Stimulated activated naive CD8-positive, alpha-beta T cell treated with anti-CD3 and anti-CD28 coated beads, Interleukin-15, Interleukin-2, amounts not matched to agents 100 ng/mL and 50 ng/mL, for 24 hours (primary cell): ENCODE measurements at regions not wholly inside any gene's neighbourhood (a gene's known extent, or its start where the extent isn't known, plus 50 kb on each side); places are given as distances from the start of the nearest gene placed in this dataset.
"Not testable (repeated sequence)": the region's sequence is repeated elsewhere in the genome, so short reads cannot be mapped to it uniquely, and the experiment has no call there.

Source experiments
- H3K27ac Mint-ChIP-seq: one replicate; pipeline ENCODE4 v1.8.0; 2021; ENCODE audit warnings: mild to moderate bottlenecking, mixed read lengths
- H3K27me3 Mint-ChIP-seq: one replicate; pipeline ENCODE4 v1.8.0; 2021; ENCODE audit warnings: mixed read lengths
- H3K36me3 Mint-ChIP-seq: one replicate; pipeline ENCODE4 v1.8.0; 2021; ENCODE audit warnings: low read depth, mixed read lengths
- H3K4me1 Mint-ChIP-seq: one replicate; pipeline ENCODE4 v1.8.0; 2021; ENCODE audit warnings: low read depth, mixed read lengths
- H3K4me3 Mint-ChIP-seq: one replicate; pipeline ENCODE4 v1.8.0; 2021; ENCODE audit warnings: mild to moderate bottlenecking, mixed read lengths
- H3K9me3 Mint-ChIP-seq: one replicate; pipeline ENCODE4 v1.8.0; 2021; ENCODE audit warnings: mixed read lengths

DNA sequence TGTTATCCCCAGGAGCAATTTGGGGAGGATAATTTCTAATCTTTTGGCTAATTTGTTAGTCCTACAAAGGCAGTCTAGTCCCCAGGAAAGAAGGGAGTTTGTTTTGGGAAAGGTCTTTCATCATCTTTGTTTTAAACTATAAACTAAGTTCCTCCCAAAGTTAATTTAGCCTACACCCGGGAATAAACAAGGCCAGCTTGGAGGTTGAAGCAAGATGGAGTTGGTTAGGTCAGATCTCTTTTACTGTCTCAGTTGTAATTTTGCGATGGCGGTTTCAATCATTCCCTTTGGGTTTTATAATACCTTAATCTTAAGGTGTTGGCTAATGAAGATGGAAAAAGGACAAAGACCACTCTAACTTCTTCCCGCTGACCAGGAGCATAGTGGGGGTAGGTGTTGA, 166.4 kb upstream of the NAMPT start:
- Mint-ChIP-seq H3K27me3 (peaks cover 14% of the 10 kb centered on the region), H3K4me1 (peaks cover 17% of the 10 kb centered on the region), H3K36me3 (peaks cover 15% of the 10 kb centered on the region), H3K9me3 (peaks cover 22% of the 10 kb centered on the region), H3K4me3 (no peak overlapping the region), H3K27ac (no peak overlapping the region)

DNA sequence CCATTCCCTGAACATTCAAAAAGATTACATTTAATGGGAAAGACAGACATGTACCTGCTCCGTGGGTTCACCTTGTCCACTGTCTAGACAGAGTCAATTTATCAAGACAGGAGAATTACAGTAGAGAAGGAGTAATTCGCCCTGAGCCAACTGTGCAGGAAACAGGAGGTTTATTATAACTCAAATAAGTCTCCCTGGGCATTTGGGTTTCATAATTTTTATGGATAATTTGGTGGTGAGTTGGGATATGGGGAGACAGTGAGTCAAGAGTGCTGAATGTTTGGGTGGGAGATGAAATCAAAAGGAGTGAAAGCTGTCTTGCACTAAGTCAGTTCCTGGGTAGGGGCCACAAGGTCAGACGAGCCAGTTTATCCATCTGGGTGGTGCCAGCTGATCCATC, 165.9 kb upstream of the NAMPT start:
- Mint-ChIP-seq H3K4me3 (no peak overlapping the region), H3K36me3 (peaks cover 15% of the 10 kb centered on the region), H3K9me3 (peaks cover 21% of the 10 kb centered on the region), H3K27ac (no peak overlapping the region), H3K4me1 (peaks cover 17% of the 10 kb centered on the region), H3K27me3 (peaks cover 15% of the 10 kb centered on the region)

DNA sequence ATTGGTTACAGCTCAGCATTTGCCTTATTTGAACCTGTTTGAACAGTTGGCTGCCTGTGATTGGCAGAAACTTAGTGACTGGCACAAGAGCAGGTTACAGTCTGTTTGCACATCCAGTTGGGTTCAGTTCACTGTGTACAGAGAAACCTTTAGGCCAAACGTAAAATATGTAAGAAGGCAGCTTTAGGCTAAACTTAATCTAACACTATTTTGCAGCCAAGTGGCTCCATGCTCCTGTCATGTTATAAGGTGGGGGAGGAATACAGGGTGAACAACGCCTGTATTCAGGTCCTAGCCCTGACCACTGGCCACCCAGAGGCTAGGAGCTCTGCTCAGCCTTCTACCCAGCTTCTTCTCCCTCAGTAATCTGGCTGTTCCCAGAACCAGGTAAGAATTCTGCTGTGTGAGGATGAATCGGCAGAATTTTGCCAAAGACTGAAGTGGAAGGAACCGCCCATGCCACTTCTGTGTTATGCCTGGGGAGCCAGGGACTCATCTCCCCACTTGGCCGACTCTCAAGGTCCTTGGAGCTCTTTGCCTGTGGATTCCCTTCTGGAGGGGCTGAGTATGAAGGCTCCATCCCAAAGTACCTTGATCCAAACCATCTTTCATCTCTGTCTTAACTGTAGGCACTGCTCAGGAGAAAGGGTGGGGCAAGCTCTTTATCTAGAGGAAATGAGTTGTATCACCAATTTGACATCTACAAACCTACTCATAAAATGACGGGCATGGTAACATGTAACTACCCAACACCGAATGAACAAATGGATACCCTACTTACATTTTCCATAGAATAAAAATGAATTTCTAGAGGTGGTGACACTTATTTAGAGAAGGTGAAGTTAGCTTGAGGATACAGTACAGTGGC, 164.4 kb upstream of the NAMPT start:
- H3K27ac Mint-ChIP-seq, result peak overlapping the region; percentile 65
- peaks cover 15% of the 10 kb centered on the region for H3K36me3 Mint-ChIP-seq
- peaks cover 17% of the 10 kb centered on the region for H3K4me1 Mint-ChIP-seq
- peaks cover 26% of the 10 kb centered on the region for H3K27me3 Mint-ChIP-seq
- H3K4me3 Mint-ChIP-seq, result no peak overlapping the region
- peaks cover 25% of the 10 kb centered on the region for H3K9me3 Mint-ChIP-seq

DNA sequence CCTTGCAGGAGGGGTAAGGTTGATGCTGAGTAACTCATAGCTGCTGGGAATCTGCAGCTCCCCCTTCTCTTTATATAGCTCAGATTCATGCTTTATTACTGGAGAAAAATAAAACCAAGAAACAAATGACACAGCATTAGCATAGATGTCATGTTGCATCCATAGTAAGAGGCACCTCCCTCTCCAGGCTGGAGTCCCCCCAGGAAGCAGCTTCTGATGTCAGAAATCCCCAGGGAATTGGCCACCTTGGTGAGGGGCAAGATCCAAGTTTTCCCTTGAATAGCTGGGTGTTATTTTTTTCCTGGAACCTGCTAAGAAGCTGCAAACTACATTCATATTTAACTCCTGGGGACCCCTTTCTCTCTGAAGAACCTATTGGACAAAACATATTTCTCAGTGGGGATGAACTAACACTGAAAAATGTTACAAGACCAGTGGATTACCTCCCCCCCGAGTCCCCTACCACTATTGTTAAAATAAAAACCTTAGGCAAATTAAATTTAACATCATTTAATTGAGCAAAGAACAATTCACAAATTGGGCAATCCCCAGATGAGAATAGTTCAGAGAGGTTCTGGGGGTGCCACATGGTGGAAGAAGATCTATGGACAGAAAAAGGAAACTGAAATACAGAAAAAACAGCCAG, 163.7 kb upstream of the NAMPT start:
- Mint-ChIP-seq H3K36me3 (peaks cover 15% of the 10 kb centered on the region), H3K27ac (peak overlapping the region; percentile 65), H3K27me3 (peaks cover 30% of the 10 kb centered on the region), H3K4me3 (no peak overlapping the region), H3K9me3 (peaks cover 25% of the 10 kb centered on the region), H3K4me1 (peaks cover 17% of the 10 kb centered on the region)

DNA sequence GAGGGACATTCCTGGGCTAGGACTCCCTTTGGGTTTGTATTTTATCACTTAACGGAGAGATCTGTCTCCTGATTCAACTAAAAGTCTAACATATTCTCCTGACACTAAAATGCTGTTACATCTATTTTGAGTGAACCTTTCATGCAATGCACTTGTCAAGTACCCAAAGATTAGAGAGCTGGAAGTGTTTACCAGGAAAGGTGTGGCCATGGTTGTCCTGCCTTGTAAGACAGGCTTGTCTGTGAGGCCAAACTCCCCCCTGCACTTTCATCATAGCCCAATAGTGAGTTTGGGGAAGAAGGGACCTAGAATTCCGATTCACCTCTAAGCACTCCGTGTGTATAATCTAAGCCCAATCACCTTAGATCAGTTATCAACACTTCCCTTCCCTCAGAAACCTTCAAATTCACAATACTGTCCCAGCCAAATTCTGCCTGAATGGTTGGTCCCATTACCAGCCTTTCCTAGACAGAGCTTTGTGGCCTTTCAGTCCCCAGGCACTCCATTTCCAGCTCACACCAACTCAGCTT, 162.6 kb upstream of the NAMPT start:
- Mint-ChIP-seq H3K9me3 (peaks cover 21% of the 10 kb centered on the region), H3K36me3 (peaks cover 12% of the 10 kb centered on the region), H3K4me1 (peaks cover 17% of the 10 kb centered on the region), H3K27ac (no peak overlapping the region), H3K27me3 (peaks cover 39% of the 10 kb centered on the region), H3K4me3 (no peak overlapping the region)

DNA sequence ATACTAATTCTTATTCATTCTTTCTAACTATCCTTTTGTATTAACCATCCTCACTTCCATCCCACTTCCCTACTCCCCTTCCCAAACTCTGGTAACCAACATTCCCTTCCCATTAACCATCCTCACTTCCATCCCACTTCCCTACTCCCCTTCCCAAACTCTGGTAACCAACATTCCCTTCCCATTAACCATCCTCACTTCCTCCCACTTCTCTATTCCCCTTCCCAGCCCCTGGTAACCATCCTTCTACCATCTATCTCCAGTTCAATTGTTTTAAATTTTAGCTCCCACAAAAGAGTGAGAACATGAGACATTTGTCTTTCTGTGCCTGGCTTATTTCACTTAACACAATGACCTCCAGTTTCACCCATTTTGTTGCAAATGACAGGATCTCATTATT, 160.6 kb upstream of the NAMPT start:
- H3K27ac Mint-ChIP-seq, H3K4me3 Mint-ChIP-seq, H3K36me3 Mint-ChIP-seq, H3K9me3 Mint-ChIP-seq: not testable (repeated sequence)
- peaks cover 50% of the 10 kb centered on the region for H3K27me3 Mint-ChIP-seq
- H3K4me1 Mint-ChIP-seq, result peaks cover 17% of the 10 kb centered on the region

DNA sequence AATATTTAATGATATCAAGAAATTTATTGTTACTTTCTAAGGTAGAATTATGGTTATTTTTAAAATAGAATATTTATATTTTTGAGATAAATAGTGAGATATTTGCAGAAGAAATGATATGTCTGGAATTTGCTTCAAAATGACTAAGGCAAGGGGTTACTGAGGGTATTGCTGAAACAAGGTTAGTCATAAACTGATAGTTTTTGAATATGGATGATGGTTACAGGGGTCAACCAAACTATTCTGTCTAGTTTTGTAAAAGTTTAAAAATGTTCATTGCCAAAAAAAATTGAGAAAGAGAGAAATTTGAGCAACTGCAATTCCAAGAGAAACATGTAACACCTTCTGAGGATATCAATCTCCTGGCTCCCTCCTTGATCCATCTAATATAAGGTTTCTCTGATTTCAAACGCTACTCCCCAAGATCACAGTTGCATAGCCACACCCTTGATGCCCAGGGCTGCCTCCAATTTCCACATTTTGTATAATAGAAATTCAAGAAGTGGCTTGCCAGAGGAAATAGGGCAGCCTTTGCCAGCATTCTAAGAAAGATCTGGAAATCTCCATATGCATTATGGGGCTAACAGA, 159.4 kb upstream of the NAMPT start:
- H3K4me3 Mint-ChIP-seq, result no peak overlapping the region
- no peak overlapping the region for H3K27ac Mint-ChIP-seq
- H3K27me3 Mint-ChIP-seq, result peaks cover 58% of the 10 kb centered on the region
- peaks cover 6% of the 10 kb centered on the region for H3K4me1 Mint-ChIP-seq
- peaks cover 6% of the 10 kb centered on the region for H3K9me3 Mint-ChIP-seq
- no peaks in the 10 kb centered on the region for H3K36me3 Mint-ChIP-seq

DNA sequence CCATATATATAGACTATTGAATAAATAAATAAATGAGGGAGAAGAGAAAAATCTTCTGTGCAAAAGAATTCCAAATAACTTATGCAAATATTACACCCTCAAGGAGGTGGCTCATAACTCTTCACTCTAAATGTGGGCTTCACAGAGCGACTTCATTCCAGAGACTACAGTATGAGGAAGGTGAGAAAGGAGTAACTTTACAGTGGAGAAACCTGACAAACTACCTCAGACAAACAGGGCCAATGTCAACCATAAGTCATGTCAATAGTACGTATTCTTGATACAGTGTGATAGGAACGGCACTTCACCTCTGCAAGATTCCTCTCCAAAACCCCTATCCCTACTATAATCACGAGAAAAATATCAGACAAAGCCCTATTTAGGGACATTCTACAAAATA, 158.4 kb upstream of the NAMPT start:
- Mint-ChIP-seq H3K36me3 (no peaks in the 10 kb centered on the region), H3K4me1 (no peaks in the 10 kb centered on the region), H3K9me3 (peaks cover 6% of the 10 kb centered on the region), H3K27ac (no peak overlapping the region), H3K4me3 (no peak overlapping the region), H3K27me3 (peaks cover 61% of the 10 kb centered on the region)

DNA sequence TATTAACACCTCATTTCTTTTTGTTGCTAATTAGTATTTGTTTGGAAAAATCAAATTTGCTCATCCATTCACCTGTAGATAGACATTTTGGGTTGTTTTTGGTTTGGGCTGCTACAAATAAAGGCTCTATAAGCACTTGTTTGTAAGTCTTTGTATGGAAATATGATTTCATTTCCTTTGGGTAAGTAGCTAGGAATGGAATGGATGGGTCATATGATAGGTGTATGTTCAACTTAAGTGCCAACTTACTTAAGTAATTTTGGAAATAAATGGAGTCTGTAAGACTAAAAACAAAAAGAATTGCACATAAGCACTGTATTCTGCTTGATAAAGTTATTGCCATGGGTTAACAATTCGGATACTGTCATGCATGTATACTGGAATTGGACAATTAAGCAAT, 157.7 kb upstream of the NAMPT start:
- Mint-ChIP-seq H3K4me1 (no peaks in the 10 kb centered on the region), H3K9me3 (peaks cover 6% of the 10 kb centered on the region), H3K27ac (no peak overlapping the region), H3K36me3 (no peaks in the 10 kb centered on the region), H3K27me3 (peaks cover 61% of the 10 kb centered on the region), H3K4me3 (no peak overlapping the region)

DNA sequence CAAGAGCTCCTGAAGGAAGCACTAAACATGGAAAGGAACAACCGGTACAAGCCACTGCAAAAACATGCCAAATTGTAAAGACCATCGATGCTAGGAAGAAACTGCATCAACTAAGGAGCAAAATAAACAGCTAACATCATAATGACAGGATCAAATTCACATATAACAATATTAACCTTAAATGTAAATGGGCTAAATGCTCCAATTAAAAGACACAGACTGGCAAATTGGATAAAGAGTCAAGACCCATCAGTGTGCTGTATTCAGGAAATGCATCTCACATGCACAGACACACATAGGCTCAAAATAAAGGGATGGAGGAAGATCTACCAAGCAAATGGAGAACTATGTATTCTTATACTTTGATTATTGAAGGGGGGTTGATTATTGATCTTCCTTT, 156.6 kb upstream of the NAMPT start:
- not testable (repeated sequence) for H3K4me1 Mint-ChIP-seq, H3K9me3 Mint-ChIP-seq, H3K27ac Mint-ChIP-seq, H3K36me3 Mint-ChIP-seq, H3K4me3 Mint-ChIP-seq
- peaks cover 61% of the 10 kb centered on the region for H3K27me3 Mint-ChIP-seq

DNA sequence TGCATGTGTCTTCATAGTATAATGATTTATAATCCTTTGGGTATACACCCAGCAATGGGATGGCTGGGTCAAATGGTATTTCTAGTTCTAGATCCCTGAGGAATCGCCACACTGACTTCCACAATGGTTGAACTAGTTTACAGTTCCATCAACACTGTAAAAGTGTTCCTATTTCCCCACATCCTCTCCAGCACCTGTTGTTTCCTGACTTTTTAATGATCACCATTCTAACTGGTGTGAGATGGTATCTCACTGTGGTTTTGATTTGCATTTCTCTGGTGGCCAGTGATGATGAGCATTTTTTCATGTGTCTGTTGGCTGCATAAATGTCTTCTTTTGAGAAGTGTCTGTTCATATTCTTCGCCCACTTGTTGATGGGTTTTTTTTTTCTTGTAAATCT, 152.2 kb upstream of the NAMPT start:
- H3K36me3 Mint-ChIP-seq, H3K4me3 Mint-ChIP-seq, H3K27ac Mint-ChIP-seq, H3K9me3 Mint-ChIP-seq: not testable (repeated sequence)
- Mint-ChIP-seq H3K27me3 (peaks cover 49% of the 10 kb centered on the region), H3K4me1 (peaks cover 15% of the 10 kb centered on the region)

DNA sequence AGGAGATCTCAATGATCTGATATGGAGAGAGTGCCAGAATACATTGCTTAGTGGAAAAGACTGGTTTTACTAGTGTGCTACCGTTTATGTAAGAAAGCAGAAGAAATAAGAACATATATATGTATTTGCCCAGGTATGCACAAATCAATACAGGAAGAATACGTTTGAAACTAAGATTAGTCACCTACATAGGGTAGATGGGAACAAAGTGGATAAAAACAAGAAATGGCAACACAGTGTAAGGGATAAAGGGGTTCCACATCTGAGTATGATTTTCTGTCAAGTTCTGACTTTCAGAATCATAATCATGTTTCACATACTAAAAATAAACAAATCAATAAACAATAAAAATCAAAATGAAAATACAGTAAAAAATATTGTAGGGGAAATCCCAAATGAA, 148.6 kb upstream of the NAMPT start:
- H3K4me1 Mint-ChIP-seq, result peaks cover 22% of the 10 kb centered on the region
- no peak overlapping the region for H3K27ac Mint-ChIP-seq
- H3K36me3 Mint-ChIP-seq, result no peaks in the 10 kb centered on the region
- no peaks in the 10 kb centered on the region for H3K9me3 Mint-ChIP-seq
- peaks cover 27% of the 10 kb centered on the region for H3K27me3 Mint-ChIP-seq
- H3K4me3 Mint-ChIP-seq, result no peak overlapping the region

DNA sequence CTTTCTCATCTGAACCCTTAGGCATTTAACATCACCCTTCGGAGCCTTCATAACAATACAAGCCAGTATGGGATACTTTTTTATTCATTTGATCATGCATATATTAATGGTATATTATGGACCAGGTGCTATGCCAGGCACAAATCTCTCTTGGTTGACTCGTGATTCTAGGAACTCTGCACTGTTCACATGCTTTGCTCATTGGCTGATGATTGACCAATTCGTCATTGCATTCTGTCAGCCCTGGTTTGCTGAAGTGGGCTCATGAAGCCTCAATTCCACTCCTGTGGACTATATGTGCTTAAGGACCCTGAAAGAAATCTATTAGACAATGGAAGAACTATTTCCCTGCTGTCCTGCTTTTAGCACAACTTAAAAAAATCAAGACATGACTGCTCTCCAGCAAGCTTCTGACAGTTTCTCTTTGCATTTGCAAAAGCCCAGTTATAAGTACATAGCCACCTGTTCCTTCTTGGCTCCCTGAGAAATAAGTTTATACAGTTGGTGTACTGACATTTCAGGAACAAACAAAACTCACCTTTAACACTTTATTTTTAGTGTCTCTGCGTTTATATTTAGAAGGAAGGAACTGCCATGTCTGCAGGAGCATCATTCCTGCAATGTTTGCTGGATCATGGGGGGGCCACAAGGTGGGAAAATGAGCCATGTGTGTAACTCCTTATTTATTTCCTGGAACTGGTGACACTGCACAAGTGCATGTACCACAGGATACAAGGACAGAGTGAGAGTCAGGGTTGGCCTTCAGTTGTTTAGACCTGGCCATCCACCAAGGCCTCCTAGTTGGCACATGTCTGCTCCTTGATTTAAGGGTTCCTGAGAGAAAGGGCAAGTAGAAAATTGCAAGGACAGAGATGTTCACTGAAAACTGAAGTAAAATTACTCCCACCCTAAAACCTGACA, 146.0 kb upstream of the NAMPT start:
- Mint-ChIP-seq H3K27ac (no peak overlapping the region), H3K4me1 (peaks cover 37% of the 10 kb centered on the region), H3K4me3 (no peak overlapping the region), H3K27me3 (peaks cover 22% of the 10 kb centered on the region), H3K9me3 (peaks cover 4% of the 10 kb centered on the region), H3K36me3 (peaks cover 5% of the 10 kb centered on the region)

DNA sequence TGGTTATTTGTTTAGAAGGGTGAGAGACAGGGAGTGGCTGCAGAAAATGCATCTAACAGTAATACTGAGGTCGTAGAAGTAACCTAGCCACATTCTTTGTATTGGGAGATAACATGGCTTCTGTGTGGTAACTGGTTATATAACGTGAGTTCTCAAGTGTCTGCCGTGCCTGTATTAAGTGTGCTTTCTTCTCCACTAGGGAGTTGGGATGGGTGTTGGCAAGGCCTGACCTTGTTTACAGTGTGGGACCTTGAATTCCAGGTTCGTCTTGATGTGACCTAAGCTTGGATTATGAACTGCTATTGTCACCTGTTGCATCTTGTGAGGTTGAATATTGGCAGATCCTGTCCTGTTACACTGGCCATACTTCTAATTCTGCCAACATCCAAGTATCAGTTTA, 145.3 kb upstream of the NAMPT start:
- no peak overlapping the region for H3K27ac Mint-ChIP-seq
- peaks cover 5% of the 10 kb centered on the region for H3K36me3 Mint-ChIP-seq
- no peak overlapping the region for H3K4me3 Mint-ChIP-seq
- H3K9me3 Mint-ChIP-seq, result peaks cover 4% of the 10 kb centered on the region
- H3K27me3 Mint-ChIP-seq, result peaks cover 18% of the 10 kb centered on the region
- peaks cover 44% of the 10 kb centered on the region for H3K4me1 Mint-ChIP-seq
